Fibroblast of villous mesenchyme (primary cell): ENCODE measurements at regions not wholly inside any gene's neighbourhood (a gene's known extent, or its start where the extent isn't known, plus 50 kb on each side); places are given as distances from the start of the nearest gene placed in this dataset.

Experiments
- DNase-seq: peaks from one replicate; pipeline ENCODE4 v3.0.0-alpha.2; 2010; ENCODE audit warnings: low read depth
- H3K4me3 ChIP-seq: 2 replicates; pipeline ENCODE4 v1.5.1; 2011; ENCODE audit warnings: low read depth, mild to moderate bottlenecking, low read length
- CTCF ChIP-seq: IDR thresholded peaks from 2 replicates; pipeline ENCODE4 v1.5.1; 2012; ENCODE audit warnings: low read depth, mild to moderate bottlenecking, low read length; ENCODE audit not compliant: insufficient read depth

GRCh38 chr6:84910906-84911607 is 146.7 kb upstream of the TBX18 start:
- DNase-seq: no peak
- TF ChIP-seq CTCF: no peak
- H3K4me3 ChIP-seq: no peak overlapping the region

- TF ChIP-seq CTCF: no peak
- H3K4me3 ChIP-seq: no peak overlapping the region
Observed at GRCh38 chr6:84908304-84908904, 144.0 kb upstream of the TBX18 start.

GRCh38 chr6:84906514-84906913 is 142.1 kb upstream of the TBX18 start:
- no peak for DNase-seq
- no peak overlapping the region for H3K4me3 ChIP-seq
- TF ChIP-seq CTCF: no peak

More at GRCh38 chr6:84908304-84908904, 144.0 kb upstream of the TBX18 start:
- DNase-seq: no peak

GRCh38 chr6:84905823-84906222 is 141.4 kb upstream of the TBX18 start:
- no peak for TF ChIP-seq CTCF

GRCh38 chr6:84902354-84902928 is 138.0 kb upstream of the TBX18 start:
- no peak for TF ChIP-seq CTCF
- H3K4me3 ChIP-seq: no peak overlapping the region
- DNase-seq: no peak

More at GRCh38 chr6:84905823-84906222, 141.4 kb upstream of the TBX18 start:
- no peak overlapping the region for H3K4me3 ChIP-seq
- no peak for DNase-seq

GRCh38 chr6:84897988-84898594 is 133.7 kb upstream of the TBX18 start:
- TF ChIP-seq CTCF: no peak
- H3K4me3 ChIP-seq: no peak overlapping the region
- peak; percentile 73 for DNase-seq
